ENCODE measurements at regions not wholly inside any gene's neighbourhood (a gene's known extent, or its start where the extent isn't known, plus 50 kb on each side); places are given as distances from the start of the nearest gene placed in this dataset.

DNA sequence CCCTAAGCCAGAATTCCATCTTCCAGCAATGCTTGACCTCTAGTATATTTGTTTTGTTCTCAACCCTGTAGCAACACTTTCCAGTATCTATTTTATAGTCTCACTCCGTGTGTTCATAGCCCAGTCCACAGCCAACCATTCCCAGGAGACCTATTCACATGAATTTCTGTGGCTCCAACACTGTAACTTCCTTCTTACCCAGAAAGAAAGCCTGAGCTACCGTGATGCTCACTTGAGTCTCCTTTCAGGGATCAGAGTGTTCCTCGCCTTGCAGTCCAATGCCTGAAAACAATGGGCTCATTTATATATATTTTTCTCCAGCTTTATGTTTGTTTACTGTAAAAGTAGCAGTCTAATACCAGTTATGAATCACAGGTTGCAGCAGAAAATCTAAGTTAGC, 645.0 kb upstream of the NOVA1 start:
- TF ChIP-seq, protein P1, sequence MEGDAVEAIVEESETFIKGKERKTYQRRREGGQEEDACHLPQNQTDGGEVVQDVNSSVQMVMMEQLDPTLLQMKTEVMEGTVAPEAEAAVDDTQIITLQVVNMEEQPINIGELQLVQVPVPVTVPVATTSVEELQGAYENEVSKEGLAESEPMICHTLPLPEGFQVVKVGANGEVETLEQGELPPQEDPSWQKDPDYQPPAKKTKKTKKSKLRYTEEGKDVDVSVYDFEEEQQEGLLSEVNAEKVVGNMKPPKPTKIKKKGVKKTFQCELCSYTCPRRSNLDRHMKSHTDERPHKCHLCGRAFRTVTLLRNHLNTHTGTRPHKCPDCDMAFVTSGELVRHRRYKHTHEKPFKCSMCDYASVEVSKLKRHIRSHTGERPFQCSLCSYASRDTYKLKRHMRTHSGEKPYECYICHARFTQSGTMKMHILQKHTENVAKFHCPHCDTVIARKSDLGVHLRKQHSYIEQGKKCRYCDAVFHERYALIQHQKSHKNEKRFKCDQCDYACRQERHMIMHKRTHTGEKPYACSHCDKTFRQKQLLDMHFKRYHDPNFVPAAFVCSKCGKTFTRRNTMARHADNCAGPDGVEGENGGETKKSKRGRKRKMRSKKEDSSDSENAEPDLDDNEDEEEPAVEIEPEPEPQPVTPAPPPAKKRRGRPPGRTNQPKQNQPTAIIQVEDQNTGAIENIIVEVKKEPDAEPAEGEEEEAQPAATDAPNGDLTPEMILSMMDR (IDR thresholded peaks at IDR 0.05) = no peak
- no peak for TF ChIP-seq POLR2A (IDR thresholded peaks at IDR 0.05)

Measured in thyroid gland (tissue), 4 donors.